ENCODE measurements at regions not wholly inside any gene's neighbourhood (a gene's known extent, or its start where the extent isn't known, plus 50 kb on each side); places are given as distances from the start of the nearest gene placed in this dataset.

- no peak for DNase-seq (ENCODE audit: low spot score)
Measured at GRCh38 chrX:137483554-137483953, 82.4 kb upstream of the ZIC3 start.

- DNase-seq (ENCODE audit: low spot score), result no peak
Measured at GRCh38 chrX:137482136-137482535, 83.8 kb upstream of the ZIC3 start.

DNA sequence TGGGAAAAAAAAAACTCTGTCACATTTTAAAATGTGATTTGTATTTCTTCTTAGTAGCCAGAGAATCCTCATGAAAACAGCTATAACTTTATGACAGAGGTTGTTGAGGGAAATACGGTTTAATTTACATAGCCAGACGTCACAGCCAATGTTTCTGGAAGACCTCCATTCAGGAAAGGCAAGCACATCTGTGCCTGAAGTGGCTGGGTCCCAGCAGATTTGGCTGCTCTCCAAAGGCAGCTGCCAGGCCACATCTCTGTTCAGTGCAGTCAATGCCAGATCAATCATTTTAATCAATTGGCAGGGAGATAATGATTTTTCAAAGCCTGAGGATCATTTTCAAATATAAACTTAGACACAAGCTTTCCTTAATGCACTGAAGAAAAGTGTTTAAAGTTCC is 86.5 kb upstream of the ZIC3 start:
- DNase-seq (ENCODE audit: low spot score), result no peak

DNA sequence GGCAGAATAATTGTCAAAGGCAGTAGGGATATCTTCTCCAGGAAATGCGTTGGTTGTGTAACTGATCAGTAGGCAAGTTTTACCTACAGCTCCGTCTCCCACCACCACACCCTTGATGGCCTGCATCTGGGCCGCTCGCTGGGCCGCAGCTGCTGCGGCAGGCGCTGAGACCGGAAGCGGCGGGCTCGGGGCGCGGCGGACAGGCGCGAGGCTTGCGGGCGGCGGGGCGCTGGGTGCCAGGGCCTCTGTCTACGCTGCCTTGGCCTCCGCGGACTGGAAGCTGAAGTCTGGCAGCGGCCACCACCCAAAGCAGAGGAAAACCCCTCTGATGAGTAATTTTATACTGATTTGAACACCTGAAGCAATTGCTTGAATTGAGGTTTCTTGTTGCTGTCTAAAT is 124.2 kb upstream of the ZIC3 start:
- no peak for DNase-seq (ENCODE audit: low spot score)

GRCh38 chrX:137432609-137433008 is 133.3 kb upstream of the ZIC3 start:
- no peak for DNase-seq (ENCODE audit: low spot score)

- no peak for DNase-seq (ENCODE audit: low spot score)
Measured at GRCh38 chrX:137431693-137432488, 134.0 kb upstream of the ZIC3 start.

DNA sequence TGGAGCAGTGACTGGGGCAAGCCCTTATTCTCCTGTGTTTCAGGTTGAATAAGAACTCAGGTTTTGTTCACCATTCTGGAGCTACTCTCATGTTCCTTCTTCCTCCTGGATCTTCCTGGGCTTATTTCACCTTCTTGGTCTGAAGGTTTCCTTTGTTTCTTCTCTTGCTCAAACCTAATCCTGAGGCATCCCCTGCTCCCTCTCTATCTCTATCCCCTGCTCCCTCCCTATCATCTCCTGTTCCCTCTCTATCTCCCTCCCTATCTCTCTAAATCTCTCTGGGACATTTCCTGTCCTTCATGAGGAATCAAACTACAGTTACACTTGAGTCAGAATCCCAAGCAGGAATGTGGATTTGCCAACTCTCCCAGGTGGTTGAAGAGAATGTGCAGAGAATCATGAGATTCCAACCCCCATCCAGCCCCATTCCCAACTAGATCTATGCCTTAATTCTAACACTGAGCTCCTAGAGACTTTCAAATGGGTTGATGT is 134.9 kb upstream of the ZIC3 start:
- no peak for DNase-seq (ENCODE audit: low spot score)

GRCh38 chrX:137430301-137430700 is 135.6 kb upstream of the ZIC3 start:
- no peak for DNase-seq (ENCODE audit: low spot score)

DNA sequence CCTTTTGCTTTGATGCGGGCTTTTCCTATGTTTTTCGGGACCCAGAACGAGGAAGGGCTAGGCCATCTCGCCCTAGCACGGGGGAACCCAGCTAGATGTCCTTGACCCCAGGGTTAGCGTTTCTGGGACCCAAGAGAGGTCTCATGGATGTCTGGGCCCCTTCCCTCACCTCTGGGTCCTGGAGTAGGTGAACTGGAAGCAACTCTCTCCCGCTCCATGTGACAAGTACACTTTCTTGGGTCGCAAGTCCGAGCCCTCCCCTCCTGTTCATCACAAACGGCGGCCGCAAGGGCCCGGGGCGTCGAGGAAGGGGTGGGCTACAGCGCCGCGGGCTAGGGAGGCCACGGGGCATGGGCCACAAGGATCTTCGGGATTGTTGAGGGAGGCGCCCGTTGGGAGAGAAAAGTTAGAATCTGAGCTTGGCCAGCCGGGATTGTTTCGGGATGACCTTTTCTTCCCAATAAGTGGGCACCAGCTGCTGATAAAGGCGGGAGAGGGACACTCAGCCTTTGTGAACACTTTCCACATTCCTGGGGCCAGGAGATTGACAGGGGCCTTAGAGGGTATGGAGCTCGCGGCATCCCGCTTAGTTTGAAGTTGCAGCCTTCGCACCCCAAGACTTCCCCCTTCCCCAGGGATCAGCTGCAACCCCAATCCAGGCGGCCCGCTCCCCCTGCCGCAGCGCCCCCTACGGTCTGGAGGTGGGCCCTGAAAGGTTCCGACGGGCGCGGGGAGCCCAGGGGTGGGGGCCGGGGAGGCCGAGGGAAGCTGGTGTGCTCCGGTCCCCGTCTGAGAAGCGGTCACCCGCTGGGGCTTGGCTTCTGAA is 136.9 kb upstream of the ZIC3 start:
- no peak for DNase-seq (ENCODE audit: low spot score)

DNA sequence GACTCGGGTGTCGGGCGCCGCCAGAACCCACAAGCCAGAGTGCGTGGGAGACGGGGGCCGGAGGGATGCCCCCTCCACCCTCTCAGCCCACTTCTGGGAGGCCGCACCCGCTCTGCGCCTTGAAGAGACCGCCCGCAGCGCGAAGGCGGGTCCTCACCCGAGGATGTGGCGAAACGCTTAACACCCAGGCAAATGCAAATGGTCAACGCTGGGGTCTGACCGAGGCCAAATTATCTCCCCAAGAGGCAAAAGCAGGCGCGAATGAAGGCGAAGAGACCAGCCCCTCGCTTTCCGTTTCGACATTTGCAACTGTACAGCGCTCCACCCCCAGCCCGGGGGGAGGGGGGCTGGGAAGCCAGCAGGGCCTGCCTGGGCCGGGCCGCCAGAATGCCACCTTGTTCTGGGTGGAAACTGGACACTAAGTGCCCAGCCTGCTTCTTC is 137.7 kb upstream of the ZIC3 start:
- no peak for DNase-seq (ENCODE audit: low spot score)

GRCh38 chrX:137427816-137428215 is 138.1 kb upstream of the ZIC3 start:
- peak; percentile 21 for DNase-seq (ENCODE audit: low spot score)

DNA sequence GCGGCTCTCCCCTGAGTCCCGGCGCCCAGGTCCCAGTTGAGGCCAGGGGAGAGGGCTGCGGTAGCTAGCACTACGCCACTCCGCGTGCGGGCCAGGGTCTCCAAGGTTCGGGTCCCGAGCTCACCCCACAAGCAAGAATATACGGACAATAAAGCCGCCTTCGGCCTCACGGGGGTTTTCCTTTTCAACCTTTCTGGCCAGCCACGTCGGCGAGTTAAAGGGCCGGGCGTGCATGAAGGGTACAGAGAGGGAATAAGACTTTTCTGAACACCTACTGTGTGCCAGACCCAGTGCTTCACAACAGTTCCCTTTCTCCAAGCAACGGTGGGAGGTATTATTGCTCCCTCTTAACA is 138.5 kb upstream of the ZIC3 start:
- no peak for DNase-seq (ENCODE audit: low spot score)

GRCh38 chrX:137426695-137427425 is 139.1 kb upstream of the ZIC3 start:
- DNase-seq (ENCODE audit: low spot score), result no peak

DNA sequence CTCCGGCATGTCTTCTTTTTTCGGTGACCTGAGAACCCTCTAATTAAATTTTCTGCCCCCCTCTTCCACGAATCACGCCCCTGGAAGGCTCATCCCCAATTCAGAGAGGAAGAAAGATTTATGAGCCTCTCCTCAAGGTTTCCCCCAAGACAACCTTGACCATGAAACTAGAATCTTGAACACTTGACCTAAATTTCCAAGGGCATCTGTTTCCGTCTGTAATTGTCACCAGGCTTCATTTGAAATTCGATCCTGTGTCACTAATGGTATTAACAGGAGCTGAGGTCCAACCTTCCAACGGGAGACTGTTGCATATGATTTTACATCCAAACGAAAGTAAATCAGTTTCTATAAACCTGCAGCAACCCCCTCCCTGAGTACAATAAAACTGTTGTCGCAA is 139.9 kb upstream of the ZIC3 start:
- no peak for DNase-seq (ENCODE audit: low spot score)

DNA sequence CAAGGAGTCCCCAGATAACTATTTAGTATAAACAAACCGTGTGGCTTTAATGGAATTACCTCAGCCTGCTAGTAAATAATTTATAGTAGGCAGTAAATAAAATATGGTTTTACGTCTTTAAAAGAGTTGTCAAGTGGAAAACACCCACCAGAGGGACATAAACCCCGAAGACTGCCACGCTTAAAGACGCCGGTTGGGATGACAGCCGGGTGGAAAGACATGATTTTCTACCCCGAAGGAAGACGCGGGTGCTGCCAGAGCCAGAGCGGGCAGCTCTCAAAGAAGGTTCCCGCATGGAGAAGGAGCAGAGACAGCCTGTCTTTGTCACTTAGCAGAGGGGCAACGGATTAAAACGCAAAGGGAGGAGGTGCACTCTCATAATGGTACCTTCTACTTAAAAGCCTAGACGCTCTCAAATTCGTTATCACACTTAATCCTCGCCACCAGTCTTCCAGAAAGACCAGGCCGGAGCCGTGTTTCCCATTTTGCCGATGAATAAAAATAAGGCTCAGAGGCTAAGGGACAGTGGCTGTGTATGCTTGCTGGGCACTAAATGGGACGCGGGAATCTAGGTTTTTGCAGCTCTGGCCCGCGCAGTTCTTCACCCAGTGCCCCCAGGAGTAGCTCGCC is 140.5 kb upstream of the ZIC3 start:
- no peak for DNase-seq (ENCODE audit: low spot score)

DNA sequence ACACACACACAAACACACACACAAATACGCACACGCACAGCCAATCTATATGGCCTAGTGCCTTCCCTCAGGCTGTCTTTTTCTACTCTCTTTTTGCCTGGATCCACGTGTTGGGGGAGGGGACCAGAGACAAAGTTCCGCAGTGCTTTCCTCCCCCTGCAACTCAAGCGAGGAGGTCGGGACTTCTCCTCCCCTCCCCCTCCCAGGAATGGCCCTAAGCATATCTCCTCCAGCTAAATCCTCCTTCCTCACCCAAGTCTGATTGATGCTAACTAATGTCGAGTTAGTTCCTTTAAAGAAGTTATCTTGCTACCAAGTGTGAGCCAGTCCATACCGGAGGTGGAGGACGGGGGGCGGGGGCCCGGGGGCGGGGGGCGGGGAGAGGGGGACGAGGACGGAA is 141.2 kb upstream of the ZIC3 start:
- no peak for DNase-seq (ENCODE audit: low spot score)

DNA sequence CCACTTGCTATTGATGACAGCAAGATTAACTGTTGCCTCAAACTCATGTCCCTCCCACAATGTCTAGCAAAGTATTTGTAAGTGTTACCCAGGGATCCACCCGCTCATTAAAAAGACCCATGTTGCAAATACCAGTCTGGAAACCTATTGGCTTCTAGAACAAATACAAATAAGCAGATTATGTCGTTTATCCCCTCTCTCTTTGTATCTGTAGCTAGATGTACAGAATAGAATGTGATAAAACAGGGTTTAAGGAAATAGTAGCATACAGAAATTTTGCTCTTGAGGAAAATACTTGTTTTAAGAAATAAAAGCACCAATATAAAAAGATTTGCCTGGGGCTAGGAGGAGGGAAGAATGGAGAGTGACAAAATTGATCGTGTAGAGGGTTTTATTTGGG is 142.7 kb upstream of the ZIC3 start:
- DNase-seq (ENCODE audit: low spot score), result no peak

GRCh38 chrX:137418086-137418485 is 147.8 kb upstream of the ZIC3 start:
- no peak for DNase-seq (ENCODE audit: low spot score)

DNA sequence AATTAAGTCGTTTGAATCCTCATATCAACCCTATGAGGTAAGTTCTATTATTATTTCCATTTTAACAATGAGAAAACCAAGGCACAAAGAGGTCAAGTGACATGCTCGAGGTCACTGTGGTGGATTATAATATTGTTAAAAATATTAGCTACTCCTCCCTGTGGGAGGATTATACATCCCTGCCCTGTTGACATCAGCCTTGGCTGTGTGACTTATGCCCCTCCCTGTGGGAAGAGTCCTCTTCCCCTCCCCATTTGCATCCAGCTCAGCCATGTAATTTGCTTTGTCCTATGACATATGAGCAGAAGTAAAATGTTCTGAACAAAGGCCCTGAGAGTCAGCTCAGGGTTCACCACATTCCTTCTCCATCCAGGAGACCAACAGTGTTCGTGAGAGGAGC is 152.7 kb upstream of the ZIC3 start:
- DNase-seq (ENCODE audit: low spot score), result no peak

- DNase-seq (ENCODE audit: low spot score), result no peak
Measured at GRCh38 chrX:137405449-137406140, 160.3 kb upstream of the ZIC3 start.

DNA sequence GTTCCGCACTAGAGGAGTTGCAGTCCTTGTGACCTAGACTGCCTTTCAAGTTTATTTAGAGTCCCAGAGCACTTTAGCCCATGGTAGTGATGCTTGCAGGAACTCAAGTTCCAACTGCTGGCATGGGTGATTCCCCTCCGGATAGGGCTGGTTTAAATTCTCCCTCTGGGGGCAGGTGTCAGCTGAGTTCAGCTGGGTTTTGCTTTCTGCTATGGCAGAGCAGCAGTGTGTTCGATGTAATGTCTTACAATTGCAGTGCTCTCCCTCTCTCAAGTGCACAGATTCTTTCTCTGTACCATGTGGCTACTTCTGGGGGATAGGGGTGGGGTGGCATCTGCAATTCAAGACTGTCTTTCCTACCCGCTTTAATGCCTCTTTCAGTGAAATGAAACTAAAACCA is 164.8 kb upstream of the ZIC3 start:
- DNase-seq (ENCODE audit: low spot score), result no peak

DNA sequence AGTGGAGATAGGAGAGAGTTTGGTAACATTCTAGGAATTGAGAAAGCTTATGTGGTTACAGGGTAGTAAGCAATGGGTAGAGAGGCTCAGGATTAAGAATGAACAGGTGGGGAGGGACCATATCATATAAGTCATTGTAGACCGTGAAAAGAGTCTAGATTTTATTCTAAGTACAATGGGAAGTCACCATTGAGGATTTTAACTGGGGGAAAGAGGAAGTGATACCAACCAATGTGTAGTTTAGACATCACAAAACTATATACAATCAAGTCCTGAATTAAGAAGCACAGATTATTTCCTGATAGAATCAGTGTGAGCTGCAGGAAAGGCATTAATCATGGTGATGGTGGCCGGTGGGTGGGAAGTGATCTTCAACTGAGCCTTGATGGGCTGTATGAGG is 178.3 kb upstream of the ZIC3 start:
- DNase-seq (ENCODE audit: low spot score), result no peak
